ENCODE measurements at regions not wholly inside any gene's neighbourhood (a gene's known extent, or its start where the extent isn't known, plus 50 kb on each side); places are given as distances from the start of the nearest gene placed in this dataset.

DNA sequence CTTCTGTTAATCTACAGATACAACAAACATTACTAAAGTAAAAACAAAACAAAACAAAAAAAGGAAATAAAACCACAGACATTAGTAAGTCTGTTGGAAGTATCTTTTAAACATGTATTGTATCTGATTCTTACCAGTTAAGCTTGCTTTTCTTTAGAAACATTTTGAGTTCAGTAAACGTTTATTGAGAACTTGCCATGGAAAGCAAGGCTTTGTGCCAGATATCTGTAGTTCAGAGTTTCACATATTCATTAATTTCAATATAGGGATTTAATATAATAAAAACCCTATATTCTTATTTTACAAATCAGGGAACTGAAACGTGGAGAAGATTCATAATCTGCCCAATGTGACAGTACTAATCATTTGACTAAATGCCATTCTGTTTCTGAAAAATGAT lies 1101.0 kb upstream of the GYPC start:
- no peak for TF ChIP-seq YY1 (IDR thresholded peaks at IDR 0.05; ENCODE audit: insufficient read depth, insufficient read length)
- TF ChIP-seq ZNF274 (IDR thresholded peaks at IDR 0.05; ENCODE audit: low read depth, low read length): no peak
- no peak for TF ChIP-seq SUZ12 (IDR thresholded peaks at IDR 0.05; ENCODE audit: extremely low read depth, insufficient read depth, insufficient read length)
- no peaks in the 10 kb centered on the region for H3K36me3 ChIP-seq (ENCODE audit: insufficient read depth, insufficient read length, low read length)
- H3K27me3 ChIP-seq (ENCODE audit: insufficient read depth, insufficient read length): no peaks in the 10 kb centered on the region
- no peak overlapping the region for H3K4me3 ChIP-seq (ENCODE audit: insufficient read length, low read depth)
- DNase-seq (ENCODE audit: low read depth, low spot score): no peak
- H3K9me3 ChIP-seq (ENCODE audit: insufficient read depth, low read length): no peaks in the 10 kb centered on the region
- H3K9ac ChIP-seq (ENCODE audit: insufficient read length, low read depth): no peak overlapping the region
- H3K4me1 ChIP-seq (ENCODE audit: insufficient read depth, insufficient read length): no peaks in the 10 kb centered on the region

DNA sequence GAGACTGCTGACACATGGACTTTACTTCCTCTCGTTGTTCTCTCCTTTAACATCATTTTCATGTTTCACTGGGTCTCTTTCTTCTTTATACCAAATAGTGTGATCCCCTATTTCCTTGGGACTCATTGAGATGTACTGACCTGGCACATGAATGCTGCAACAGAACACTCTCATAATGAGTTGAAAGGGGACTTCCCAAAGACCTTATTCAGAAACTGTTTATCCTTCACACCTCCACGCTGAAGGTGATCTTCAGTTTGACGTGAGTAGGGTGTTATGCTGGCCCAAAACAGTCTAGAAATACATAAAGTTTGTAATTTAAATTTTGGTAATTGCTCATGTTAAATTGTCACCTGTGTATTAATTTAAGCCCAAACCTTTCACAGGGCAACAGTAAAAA lies 1096.8 kb upstream of the GYPC start:
- Histone ChIP-seq H3K4me1 (ENCODE audit: insufficient read depth, insufficient read length) (no peaks in the 10 kb centered on the region), H3K4me3 (ENCODE audit: insufficient read length, low read depth) (no peak overlapping the region), H3K9ac (ENCODE audit: insufficient read length, low read depth) (no peak overlapping the region), H3K36me3 (ENCODE audit: insufficient read depth, insufficient read length, low read length) (no peaks in the 10 kb centered on the region), H3K27me3 (ENCODE audit: insufficient read depth, insufficient read length) (no peaks in the 10 kb centered on the region), H3K9me3 (ENCODE audit: insufficient read depth, low read length) (no peaks in the 10 kb centered on the region)
- TF ChIP-seq SUZ12 (IDR thresholded peaks at IDR 0.05; ENCODE audit: extremely low read depth, insufficient read depth, insufficient read length) (no peak), YY1 (IDR thresholded peaks at IDR 0.05; ENCODE audit: insufficient read depth, insufficient read length) (no peak), ZNF274 (IDR thresholded peaks at IDR 0.05; ENCODE audit: low read depth, low read length) (no peak)
- DNase-seq (ENCODE audit: low read depth, low spot score): no peak

DNA sequence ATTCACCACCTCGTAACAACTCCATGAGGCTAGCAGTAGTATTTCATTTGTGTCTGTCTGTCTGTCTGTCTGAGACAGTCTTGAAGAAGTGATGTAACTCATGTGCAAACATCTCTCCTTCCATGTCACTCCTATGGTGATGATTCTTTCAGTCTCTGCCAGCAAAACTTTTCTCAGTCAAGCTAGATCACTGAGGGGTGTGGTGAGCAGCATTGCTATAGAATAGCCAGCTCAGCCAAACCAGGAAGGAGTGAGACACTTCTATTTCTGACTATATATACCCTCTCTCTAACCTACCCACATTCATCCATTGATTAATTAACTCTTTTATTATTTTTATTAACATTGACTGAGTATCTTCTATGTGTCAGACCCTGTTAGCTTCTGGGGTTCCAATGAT lies 1095.1 kb upstream of the GYPC start:
- no peak for DNase-seq (ENCODE audit: low read depth, low spot score)
- Histone ChIP-seq H3K27me3 (ENCODE audit: insufficient read depth, insufficient read length) (no peaks in the 10 kb centered on the region), H3K9me3 (ENCODE audit: insufficient read depth, low read length) (no peaks in the 10 kb centered on the region), H3K36me3 (ENCODE audit: insufficient read depth, insufficient read length, low read length) (no peaks in the 10 kb centered on the region), H3K4me3 (ENCODE audit: insufficient read length, low read depth) (no peak overlapping the region), H3K9ac (ENCODE audit: insufficient read length, low read depth) (no peak overlapping the region), H3K4me1 (ENCODE audit: insufficient read depth, insufficient read length) (no peaks in the 10 kb centered on the region)
- TF ChIP-seq YY1 (IDR thresholded peaks at IDR 0.05; ENCODE audit: insufficient read depth, insufficient read length) (no peak), ZNF274 (IDR thresholded peaks at IDR 0.05; ENCODE audit: low read depth, low read length) (no peak), SUZ12 (IDR thresholded peaks at IDR 0.05; ENCODE audit: extremely low read depth, insufficient read depth, insufficient read length) (no peak)

GRCh38 chr2:125561302-125561701 lies 1094.7 kb upstream of the GYPC start:
- no peaks in the 10 kb centered on the region for H3K27me3 ChIP-seq (ENCODE audit: insufficient read depth, insufficient read length)
- no peak for DNase-seq (ENCODE audit: low read depth, low spot score)
- no peaks in the 10 kb centered on the region for H3K4me1 ChIP-seq (ENCODE audit: insufficient read depth, insufficient read length)
- no peaks in the 10 kb centered on the region for H3K36me3 ChIP-seq (ENCODE audit: insufficient read depth, insufficient read length, low read length)
- no peak overlapping the region for H3K9ac ChIP-seq (ENCODE audit: insufficient read length, low read depth)
- TF ChIP-seq YY1 (IDR thresholded peaks at IDR 0.05; ENCODE audit: insufficient read depth, insufficient read length): no peak
- TF ChIP-seq ZNF274 (IDR thresholded peaks at IDR 0.05; ENCODE audit: low read depth, low read length): no peak
- no peak for TF ChIP-seq SUZ12 (IDR thresholded peaks at IDR 0.05; ENCODE audit: extremely low read depth, insufficient read depth, insufficient read length)
- no peak overlapping the region for H3K4me3 ChIP-seq (ENCODE audit: insufficient read length, low read depth)
- H3K9me3 ChIP-seq (ENCODE audit: insufficient read depth, low read length): no peaks in the 10 kb centered on the region

GRCh38 chr2:125562924-125563323 lies 1093.0 kb upstream of the GYPC start:
- TF ChIP-seq YY1 (IDR thresholded peaks at IDR 0.05; ENCODE audit: insufficient read depth, insufficient read length) (no peak), ZNF274 (IDR thresholded peaks at IDR 0.05; ENCODE audit: low read depth, low read length) (no peak), SUZ12 (IDR thresholded peaks at IDR 0.05; ENCODE audit: extremely low read depth, insufficient read depth, insufficient read length) (no peak)
- H3K9me3 ChIP-seq (ENCODE audit: insufficient read depth, low read length): no peaks in the 10 kb centered on the region
- no peak overlapping the region for H3K4me3 ChIP-seq (ENCODE audit: insufficient read length, low read depth)
- H3K36me3 ChIP-seq (ENCODE audit: insufficient read depth, insufficient read length, low read length): no peaks in the 10 kb centered on the region
- H3K4me1 ChIP-seq (ENCODE audit: insufficient read depth, insufficient read length): no peaks in the 10 kb centered on the region
- H3K9ac ChIP-seq (ENCODE audit: insufficient read length, low read depth): no peak overlapping the region
- H3K27me3 ChIP-seq (ENCODE audit: insufficient read depth, insufficient read length): no peaks in the 10 kb centered on the region
- no peak for DNase-seq (ENCODE audit: low read depth, low spot score)

GRCh38 chr2:125564471-125564870 lies 1091.5 kb upstream of the GYPC start:
- Histone ChIP-seq H3K36me3 (ENCODE audit: insufficient read depth, insufficient read length, low read length) (no peaks in the 10 kb centered on the region), H3K9me3 (ENCODE audit: insufficient read depth, low read length) (no peaks in the 10 kb centered on the region), H3K27me3 (ENCODE audit: insufficient read depth, insufficient read length) (no peaks in the 10 kb centered on the region), H3K9ac (ENCODE audit: insufficient read length, low read depth) (no peak overlapping the region), H3K4me1 (ENCODE audit: insufficient read depth, insufficient read length) (no peaks in the 10 kb centered on the region), H3K4me3 (ENCODE audit: insufficient read length, low read depth) (no peak overlapping the region)
- TF ChIP-seq YY1 (IDR thresholded peaks at IDR 0.05; ENCODE audit: insufficient read depth, insufficient read length): no peak
- no peak for TF ChIP-seq SUZ12 (IDR thresholded peaks at IDR 0.05; ENCODE audit: extremely low read depth, insufficient read depth, insufficient read length)
- TF ChIP-seq ZNF274 (IDR thresholded peaks at IDR 0.05; ENCODE audit: low read depth, low read length): no peak
- DNase-seq (ENCODE audit: low read depth, low spot score): no peak

- no peaks in the 10 kb centered on the region for H3K27me3 ChIP-seq (ENCODE audit: insufficient read depth, insufficient read length)
- H3K4me1 ChIP-seq (ENCODE audit: insufficient read depth, insufficient read length): no peaks in the 10 kb centered on the region
- TF ChIP-seq SUZ12 (IDR thresholded peaks at IDR 0.05; ENCODE audit: extremely low read depth, insufficient read depth, insufficient read length) (no peak), YY1 (IDR thresholded peaks at IDR 0.05; ENCODE audit: insufficient read depth, insufficient read length) (no peak), ZNF274 (IDR thresholded peaks at IDR 0.05; ENCODE audit: low read depth, low read length) (no peak)
- no peaks in the 10 kb centered on the region for H3K36me3 ChIP-seq (ENCODE audit: insufficient read depth, insufficient read length, low read length)
- H3K4me3 ChIP-seq (ENCODE audit: insufficient read length, low read depth): no peak overlapping the region
- H3K9ac ChIP-seq (ENCODE audit: insufficient read length, low read depth): no peak overlapping the region
- no peak for DNase-seq (ENCODE audit: low read depth, low spot score)
- H3K9me3 ChIP-seq (ENCODE audit: insufficient read depth, low read length): no peaks in the 10 kb centered on the region
Observed at GRCh38 chr2:125566422-125566821, 1089.5 kb upstream of the GYPC start.

GRCh38 chr2:125567100-125567499 lies 1088.9 kb upstream of the GYPC start:
- no peak overlapping the region for H3K4me3 ChIP-seq (ENCODE audit: insufficient read length, low read depth)
- no peak overlapping the region for H3K9ac ChIP-seq (ENCODE audit: insufficient read length, low read depth)
- H3K27me3 ChIP-seq (ENCODE audit: insufficient read depth, insufficient read length): no peaks in the 10 kb centered on the region
- no peaks in the 10 kb centered on the region for H3K9me3 ChIP-seq (ENCODE audit: insufficient read depth, low read length)
- DNase-seq (ENCODE audit: low read depth, low spot score): no peak
- H3K36me3 ChIP-seq (ENCODE audit: insufficient read depth, insufficient read length, low read length): no peaks in the 10 kb centered on the region
- no peaks in the 10 kb centered on the region for H3K4me1 ChIP-seq (ENCODE audit: insufficient read depth, insufficient read length)
- TF ChIP-seq YY1 (IDR thresholded peaks at IDR 0.05; ENCODE audit: insufficient read depth, insufficient read length) (no peak), SUZ12 (IDR thresholded peaks at IDR 0.05; ENCODE audit: extremely low read depth, insufficient read depth, insufficient read length) (no peak), ZNF274 (IDR thresholded peaks at IDR 0.05; ENCODE audit: low read depth, low read length) (no peak)
